Neural cell (in vitro differentiated cells): ENCODE measurements at regions not wholly inside any gene's neighbourhood (a gene's known extent, or its start where the extent isn't known, plus 50 kb on each side); places are given as distances from the start of the nearest gene placed in this dataset.

Experiments used
- H2AFZ ChIP-seq: fragments of 200-600, 300-800 bp; sonication (generic), shearing (Covaris generic); 2 replicates; pipeline ENCODE4 v1.6.0; 2014; ENCODE audit warnings: low read depth, mild to moderate bottlenecking, antibody characterized with exemption, low read length, moderate library complexity
- H3F3A ChIP-seq: fragments of 200-600 bp; shearing (Covaris generic); 2 replicates; pipeline ENCODE4 v1.6.1; 2016; ENCODE audit warnings: mild to moderate bottlenecking, moderate library complexity, mixed read lengths, antibody characterized with exemption, low read length; ENCODE audit not compliant: insufficient read depth, poor library complexity, severe bottlenecking
- H3K27ac ChIP-seq: fragments of 200-600, 300-800 bp; sonication (generic), shearing (Covaris generic); 2 replicates; pipeline ENCODE4 v1.5.1; 2014; ENCODE audit warnings: mild to moderate bottlenecking, low read length, moderate library complexity
- H3K27me3 ChIP-seq: fragments of 300-800, 200-600 bp; sonication (generic), shearing (Covaris generic); 2 replicates; pipeline ENCODE4 v1.6.0; 2014; ENCODE audit warnings: mild to moderate bottlenecking, low read depth, low read length, moderate library complexity; ENCODE audit not compliant: insufficient read depth
- H3K36me3 ChIP-seq: fragments of 300-800, 200-600 bp; sonication (generic), shearing (Covaris generic); 2 replicates; pipeline ENCODE4 v1.5.1; 2014; ENCODE audit warnings: mild to moderate bottlenecking, antibody characterized with exemption, low read length, moderate library complexity; ENCODE audit not compliant: insufficient read depth
- H3K4me2 ChIP-seq: fragments of 300-800, 200-600 bp; sonication (generic), shearing (Covaris generic); 2 replicates; pipeline ENCODE4 v1.6.0; 2014; ENCODE audit warnings: mild to moderate bottlenecking, low read length
- H3K4me3 ChIP-seq: fragments of 300-800, 200-600 bp; sonication (generic), shearing (Covaris generic); 2 replicates; pipeline ENCODE4 v1.5.1; 2014; ENCODE audit warnings: mild to moderate bottlenecking, low read length, moderate library complexity
- H3K79me2 ChIP-seq: fragments of 200-600 bp; shearing (Covaris generic); replicated peaks from 2 replicates; pipeline ENCODE4 v1.6.0; 2014; ENCODE audit warnings: mild to moderate bottlenecking, low read length, moderate library complexity; ENCODE audit not compliant: insufficient read depth
- H3K9ac ChIP-seq: fragments of 300-800, 200-600 bp; sonication (generic), shearing (Covaris generic); 2 replicates; pipeline ENCODE4 v1.6.1; 2016; ENCODE audit warnings: mild to moderate bottlenecking, low read length, mixed read lengths
- H3K9me2 ChIP-seq: fragments of 200-600 bp; shearing (Covaris generic); 2 replicates; pipeline ENCODE4 v1.6.1; 2016; ENCODE audit warnings: mild to moderate bottlenecking, low read length, mixed read lengths; ENCODE audit not compliant: insufficient read depth
- H3K9me3 ChIP-seq: fragments of 200-600, 300-800 bp; sonication (generic), shearing (Covaris generic); 2 replicates; pipeline ENCODE4 v1.6.1; 2016; ENCODE audit warnings: mild to moderate bottlenecking, mixed run types, low read length, moderate library complexity, mixed read lengths
- H4K20me1 ChIP-seq: fragments of 200-600 bp; shearing (Covaris generic); 2 replicates; pipeline ENCODE4 v1.6.1; 2016; ENCODE audit warnings: mild to moderate bottlenecking, mixed run types; ENCODE audit not compliant: insufficient read depth
- EP300 ChIP-seq: fragments of 450-650 bp; conservative IDR thresholded peaks from 2 replicates; pipeline ENCODE4 v1.6.1; 2014; ENCODE audit warnings: antibody characterized with exemption, mild to moderate bottlenecking, moderate library complexity; ENCODE audit not compliant: poor library complexity, severe bottlenecking
- EZH2 ChIP-seq: fragments of 200-600, 300-800 bp; shearing (Covaris generic), sonication (generic); IDR thresholded peaks from 2 replicates; pipeline ENCODE4 v1.6.1; 2014; ENCODE audit warnings: antibody characterized with exemption, low read length, borderline replicate concordance, mild to moderate bottlenecking; ENCODE audit not compliant: insufficient read depth, poor library complexity, severe bottlenecking
- MXI1 ChIP-seq: fragments of 450-650 bp; conservative IDR thresholded peaks from 2 replicates; pipeline ENCODE4 v1.6.1; 2014; ENCODE audit warnings: antibody characterized with exemption, mild to moderate bottlenecking; ENCODE audit not compliant: poor library complexity, severe bottlenecking
- POLR2AphosphoS5 ChIP-seq: IDR thresholded peaks from 2 replicates; pipeline ENCODE4 v1.6.1; 2012
- RAD21 ChIP-seq: fragments of 450-650 bp; conservative IDR thresholded peaks from 2 replicates; pipeline ENCODE4 v1.6.1; 2014; ENCODE audit warnings: antibody characterized with exemption, mild to moderate bottlenecking, moderate library complexity
- SMC3 ChIP-seq: fragments of 450-650 bp; conservative IDR thresholded peaks from 2 replicates; pipeline ENCODE4 v1.6.1; 2014; ENCODE audit warnings: antibody characterized with exemption, mild to moderate bottlenecking, moderate library complexity; ENCODE audit not compliant: poor library complexity
- TAF1 ChIP-seq: IDR thresholded peaks from 2 replicates; pipeline ENCODE4 v1.6.1; 2012; ENCODE audit warnings: low read depth
- TF ChIP-seq, protein P1 (sequence below): IDR thresholded peaks from 2 replicates; pipeline ENCODE4 v1.6.1; 2012; ENCODE audit warnings: borderline replicate concordance
- TF ChIP-seq, protein P2 (sequence below): fragments of 450-650 bp; IDR thresholded peaks from 2 replicates; pipeline ENCODE4 v1.5.1; 2014; ENCODE audit warnings: antibody characterized with exemption, mild to moderate bottlenecking, moderate library complexity; ENCODE audit not compliant: poor library complexity, severe bottlenecking

DNA sequence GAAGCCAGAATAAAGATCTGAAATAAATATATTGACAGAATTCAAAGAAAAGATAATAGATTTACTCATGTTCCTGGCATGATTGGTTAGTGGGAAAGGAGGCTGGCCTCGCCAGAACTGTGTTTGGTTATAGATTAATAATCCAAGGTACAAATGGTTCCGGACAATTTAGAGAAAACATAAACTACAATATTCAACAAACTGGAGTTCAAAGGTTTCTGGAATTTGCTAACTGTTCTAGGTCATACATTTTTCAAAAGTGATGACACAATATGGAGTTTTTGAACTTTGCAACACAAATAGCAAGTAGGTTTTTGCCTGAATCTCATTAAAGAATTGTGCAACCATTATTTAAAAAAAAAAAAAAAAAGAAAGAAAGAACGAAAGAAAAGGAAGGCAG lies 251.7 kb upstream of the SALL1 start:
- no peak overlapping the region for H3K27ac ChIP-seq
- no peaks in the 10 kb centered on the region for H3F3A ChIP-seq

DNA sequence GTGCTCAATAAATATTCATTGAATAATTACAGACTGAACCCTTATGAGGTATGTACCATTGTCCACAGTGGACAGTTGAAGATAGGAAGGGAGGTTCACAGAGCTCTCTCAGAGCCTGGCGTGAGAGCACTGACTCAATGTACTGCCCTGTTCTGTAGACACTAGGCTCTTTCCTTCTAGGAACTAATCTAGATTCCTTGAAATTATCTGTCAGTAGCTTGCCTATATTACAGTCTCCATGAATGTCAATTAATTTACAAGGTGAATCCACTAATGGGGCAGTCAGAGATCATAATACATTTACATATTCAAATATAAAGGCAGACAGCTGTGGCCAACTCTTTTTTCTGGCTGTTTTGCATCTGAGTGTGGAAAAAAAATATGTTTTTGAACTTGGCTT lies 251.2 kb upstream of the SALL1 start:
- TF ChIP-seq SMC3 (no peak), RAD21 (no peak), EP300 (no peak), POLR2AphosphoS5 (no peak), MXI1 (no peak), TAF1 (no peak), EZH2 (no peak)
- TF ChIP-seq, protein P1, sequence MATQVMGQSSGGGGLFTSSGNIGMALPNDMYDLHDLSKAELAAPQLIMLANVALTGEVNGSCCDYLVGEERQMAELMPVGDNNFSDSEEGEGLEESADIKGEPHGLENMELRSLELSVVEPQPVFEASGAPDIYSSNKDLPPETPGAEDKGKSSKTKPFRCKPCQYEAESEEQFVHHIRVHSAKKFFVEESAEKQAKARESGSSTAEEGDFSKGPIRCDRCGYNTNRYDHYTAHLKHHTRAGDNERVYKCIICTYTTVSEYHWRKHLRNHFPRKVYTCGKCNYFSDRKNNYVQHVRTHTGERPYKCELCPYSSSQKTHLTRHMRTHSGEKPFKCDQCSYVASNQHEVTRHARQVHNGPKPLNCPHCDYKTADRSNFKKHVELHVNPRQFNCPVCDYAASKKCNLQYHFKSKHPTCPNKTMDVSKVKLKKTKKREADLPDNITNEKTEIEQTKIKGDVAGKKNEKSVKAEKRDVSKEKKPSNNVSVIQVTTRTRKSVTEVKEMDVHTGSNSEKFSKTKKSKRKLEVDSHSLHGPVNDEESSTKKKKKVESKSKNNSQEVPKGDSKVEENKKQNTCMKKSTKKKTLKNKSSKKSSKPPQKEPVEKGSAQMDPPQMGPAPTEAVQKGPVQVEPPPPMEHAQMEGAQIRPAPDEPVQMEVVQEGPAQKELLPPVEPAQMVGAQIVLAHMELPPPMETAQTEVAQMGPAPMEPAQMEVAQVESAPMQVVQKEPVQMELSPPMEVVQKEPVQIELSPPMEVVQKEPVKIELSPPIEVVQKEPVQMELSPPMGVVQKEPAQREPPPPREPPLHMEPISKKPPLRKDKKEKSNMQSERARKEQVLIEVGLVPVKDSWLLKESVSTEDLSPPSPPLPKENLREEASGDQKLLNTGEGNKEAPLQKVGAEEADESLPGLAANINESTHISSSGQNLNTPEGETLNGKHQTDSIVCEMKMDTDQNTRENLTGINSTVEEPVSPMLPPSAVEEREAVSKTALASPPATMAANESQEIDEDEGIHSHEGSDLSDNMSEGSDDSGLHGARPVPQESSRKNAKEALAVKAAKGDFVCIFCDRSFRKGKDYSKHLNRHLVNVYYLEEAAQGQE = no peak
- TF ChIP-seq, protein P2, sequence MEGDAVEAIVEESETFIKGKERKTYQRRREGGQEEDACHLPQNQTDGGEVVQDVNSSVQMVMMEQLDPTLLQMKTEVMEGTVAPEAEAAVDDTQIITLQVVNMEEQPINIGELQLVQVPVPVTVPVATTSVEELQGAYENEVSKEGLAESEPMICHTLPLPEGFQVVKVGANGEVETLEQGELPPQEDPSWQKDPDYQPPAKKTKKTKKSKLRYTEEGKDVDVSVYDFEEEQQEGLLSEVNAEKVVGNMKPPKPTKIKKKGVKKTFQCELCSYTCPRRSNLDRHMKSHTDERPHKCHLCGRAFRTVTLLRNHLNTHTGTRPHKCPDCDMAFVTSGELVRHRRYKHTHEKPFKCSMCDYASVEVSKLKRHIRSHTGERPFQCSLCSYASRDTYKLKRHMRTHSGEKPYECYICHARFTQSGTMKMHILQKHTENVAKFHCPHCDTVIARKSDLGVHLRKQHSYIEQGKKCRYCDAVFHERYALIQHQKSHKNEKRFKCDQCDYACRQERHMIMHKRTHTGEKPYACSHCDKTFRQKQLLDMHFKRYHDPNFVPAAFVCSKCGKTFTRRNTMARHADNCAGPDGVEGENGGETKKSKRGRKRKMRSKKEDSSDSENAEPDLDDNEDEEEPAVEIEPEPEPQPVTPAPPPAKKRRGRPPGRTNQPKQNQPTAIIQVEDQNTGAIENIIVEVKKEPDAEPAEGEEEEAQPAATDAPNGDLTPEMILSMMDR = no peak
- H3K9ac ChIP-seq = no peak overlapping the region
- no peaks in the 10 kb centered on the region for H3K9me3 ChIP-seq
- no peaks in the 10 kb centered on the region for H3K9me2 ChIP-seq
- no peak overlapping the region for H3K4me2 ChIP-seq
- H3K79me2 ChIP-seq = no peaks in the 10 kb centered on the region
- no peak overlapping the region for H2AFZ ChIP-seq
- H3K27me3 ChIP-seq = no peaks in the 10 kb centered on the region
- no peaks in the 10 kb centered on the region for H3K36me3 ChIP-seq
- no peak overlapping the region for H3K27ac ChIP-seq
- no peaks in the 10 kb centered on the region for H3F3A ChIP-seq
- H4K20me1 ChIP-seq = no peaks in the 10 kb centered on the region
- H3K4me3 ChIP-seq = no peak overlapping the region

More for the DNA sequence above, 251.7 kb upstream of the SALL1 start:
- Histone ChIP-seq H2AFZ (no peak overlapping the region), H3K4me3 (no peak overlapping the region), H3K4me2 (no peak overlapping the region), H3K9me3 (no peaks in the 10 kb centered on the region), H3K79me2 (no peaks in the 10 kb centered on the region), H3K27me3 (no peaks in the 10 kb centered on the region), H3K36me3 (no peaks in the 10 kb centered on the region), H3K9me2 (no peaks in the 10 kb centered on the region), H4K20me1 (no peaks in the 10 kb centered on the region), H3K9ac (no peak overlapping the region)
- TF ChIP-seq SMC3 (no peak), POLR2AphosphoS5 (no peak), EP300 (no peak), MXI1 (no peak), EZH2 (no peak), RAD21 (no peak), TAF1 (no peak)
- TF ChIP-seq, protein P2 = no peak
- TF ChIP-seq, protein P1 = no peak
